ENCODE measurements at regions not wholly inside any gene's neighbourhood (a gene's known extent, or its start where the extent isn't known, plus 50 kb on each side); places are given as distances from the start of the nearest gene placed in this dataset.

GRCh38 chr2:75986617-75987016 lies 275.9 kb upstream of the GCFC2 start:
- no peak for DNase-seq
- TF ChIP-seq, protein P1, sequence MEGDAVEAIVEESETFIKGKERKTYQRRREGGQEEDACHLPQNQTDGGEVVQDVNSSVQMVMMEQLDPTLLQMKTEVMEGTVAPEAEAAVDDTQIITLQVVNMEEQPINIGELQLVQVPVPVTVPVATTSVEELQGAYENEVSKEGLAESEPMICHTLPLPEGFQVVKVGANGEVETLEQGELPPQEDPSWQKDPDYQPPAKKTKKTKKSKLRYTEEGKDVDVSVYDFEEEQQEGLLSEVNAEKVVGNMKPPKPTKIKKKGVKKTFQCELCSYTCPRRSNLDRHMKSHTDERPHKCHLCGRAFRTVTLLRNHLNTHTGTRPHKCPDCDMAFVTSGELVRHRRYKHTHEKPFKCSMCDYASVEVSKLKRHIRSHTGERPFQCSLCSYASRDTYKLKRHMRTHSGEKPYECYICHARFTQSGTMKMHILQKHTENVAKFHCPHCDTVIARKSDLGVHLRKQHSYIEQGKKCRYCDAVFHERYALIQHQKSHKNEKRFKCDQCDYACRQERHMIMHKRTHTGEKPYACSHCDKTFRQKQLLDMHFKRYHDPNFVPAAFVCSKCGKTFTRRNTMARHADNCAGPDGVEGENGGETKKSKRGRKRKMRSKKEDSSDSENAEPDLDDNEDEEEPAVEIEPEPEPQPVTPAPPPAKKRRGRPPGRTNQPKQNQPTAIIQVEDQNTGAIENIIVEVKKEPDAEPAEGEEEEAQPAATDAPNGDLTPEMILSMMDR (IDR thresholded peaks at IDR 0.05; ENCODE audit: low read length), result no peak
- TF ChIP-seq EZH2 (optimal IDR thresholded peaks at IDR 0.05; ENCODE audit: low read depth, low read length), result no peak
- no peak for TF ChIP-seq EZH2phosphoT487 (IDR thresholded peaks at IDR 0.05; ENCODE audit: low read length)
- Histone ChIP-seq H3K79me2 (ENCODE audit: low read length) (no peaks in the 10 kb centered on the region), H3F3A (ENCODE audit: insufficient read depth, low read length) (no peaks in the 10 kb centered on the region), H3K9me2 (replicated peaks; ENCODE audit: insufficient read depth, low read length) (no peaks in the 10 kb centered on the region), H3K9ac (ENCODE audit: low read length) (no peak overlapping the region), H3K4me2 (ENCODE audit: low read depth, low read length) (no peak overlapping the region), H3K4me1 (ENCODE audit: low read length) (no peaks in the 10 kb centered on the region), H3K36me3 (replicated peaks; ENCODE audit: insufficient read depth, low read length) (no peaks in the 10 kb centered on the region), H3K27ac (ENCODE audit: low read length) (no peak overlapping the region), H2AFZ (ENCODE audit: low read length) (no peak overlapping the region), H4K20me1 (ENCODE audit: insufficient read depth, low read length) (no peaks in the 10 kb centered on the region), H3K4me3 (ENCODE audit: low read length) (no peak overlapping the region), H3K27me3 (replicated peaks; ENCODE audit: insufficient read depth, low read length) (no peaks in the 10 kb centered on the region), H3K9me3 (replicated peaks; ENCODE audit: insufficient read depth, low read length) (no peaks in the 10 kb centered on the region)

DNA sequence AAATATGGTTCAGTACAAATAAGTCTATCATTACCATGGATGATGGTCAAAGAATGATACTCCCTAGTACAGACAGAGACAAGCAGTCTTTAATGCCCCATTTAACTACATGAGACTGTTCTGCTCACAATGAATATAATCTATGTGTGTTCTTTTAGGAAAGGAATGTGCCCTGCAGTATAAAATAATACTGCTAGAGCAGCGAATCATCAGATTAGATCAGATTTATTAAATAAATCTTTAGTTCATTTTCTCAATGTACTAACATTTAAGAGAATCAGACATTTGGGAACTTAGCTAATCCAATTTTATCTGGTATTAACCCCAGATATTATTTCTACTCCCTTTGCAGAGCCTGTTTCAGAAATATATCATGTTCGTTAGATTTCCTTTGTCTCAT lies 272.0 kb upstream of the GCFC2 start:
- Histone ChIP-seq H3K36me3 (replicated peaks; ENCODE audit: insufficient read depth, low read length) (no peaks in the 10 kb centered on the region), H3F3A (ENCODE audit: insufficient read depth, low read length) (no peaks in the 10 kb centered on the region), H3K9me2 (replicated peaks; ENCODE audit: insufficient read depth, low read length) (no peaks in the 10 kb centered on the region), H2AFZ (ENCODE audit: low read length) (no peak overlapping the region), H3K4me2 (ENCODE audit: low read depth, low read length) (no peak overlapping the region), H3K79me2 (ENCODE audit: low read length) (no peaks in the 10 kb centered on the region), H3K4me3 (ENCODE audit: low read length) (no peak overlapping the region), H3K9ac (ENCODE audit: low read length) (no peak overlapping the region), H3K27me3 (replicated peaks; ENCODE audit: insufficient read depth, low read length) (no peaks in the 10 kb centered on the region), H3K27ac (ENCODE audit: low read length) (no peak overlapping the region), H3K4me1 (ENCODE audit: low read length) (no peaks in the 10 kb centered on the region), H4K20me1 (ENCODE audit: insufficient read depth, low read length) (no peaks in the 10 kb centered on the region), H3K9me3 (replicated peaks; ENCODE audit: insufficient read depth, low read length) (no peaks in the 10 kb centered on the region)
- no peak for DNase-seq
- TF ChIP-seq EZH2phosphoT487 (IDR thresholded peaks at IDR 0.05; ENCODE audit: low read length) (no peak), EZH2 (optimal IDR thresholded peaks at IDR 0.05; ENCODE audit: low read depth, low read length) (no peak)
- TF ChIP-seq, protein P1 (IDR thresholded peaks at IDR 0.05; ENCODE audit: low read length), result no peak

DNA sequence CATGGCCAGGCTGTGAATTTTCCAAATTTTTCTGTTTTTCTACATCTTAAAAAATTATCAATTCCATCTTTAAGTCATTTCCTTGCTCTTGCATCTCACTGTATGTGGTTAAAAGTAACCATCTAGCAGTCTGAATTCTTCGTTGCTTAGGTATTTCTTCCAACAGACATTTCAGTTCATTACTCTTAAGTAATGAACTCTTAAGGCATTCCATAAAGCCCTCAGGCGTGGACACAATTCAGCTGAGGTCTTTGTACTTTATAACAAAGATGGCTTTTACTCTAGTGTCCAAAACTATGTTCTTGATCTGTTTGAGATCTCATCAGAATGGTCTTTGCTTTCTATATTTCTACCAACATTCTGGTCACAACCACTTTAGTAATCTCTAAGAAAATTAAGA lies 253.9 kb upstream of the GCFC2 start:
- no peak for DNase-seq
- Histone ChIP-seq H3K27ac (ENCODE audit: low read length) (no peak overlapping the region), H3K9me3 (replicated peaks; ENCODE audit: insufficient read depth, low read length) (no peaks in the 10 kb centered on the region), H3F3A (ENCODE audit: insufficient read depth, low read length) (no peaks in the 10 kb centered on the region), H3K36me3 (replicated peaks; ENCODE audit: insufficient read depth, low read length) (no peaks in the 10 kb centered on the region), H4K20me1 (ENCODE audit: insufficient read depth, low read length) (no peaks in the 10 kb centered on the region), H3K9me2 (replicated peaks; ENCODE audit: insufficient read depth, low read length) (no peaks in the 10 kb centered on the region), H3K4me3 (ENCODE audit: low read length) (no peak overlapping the region), H3K27me3 (replicated peaks; ENCODE audit: insufficient read depth, low read length) (no peaks in the 10 kb centered on the region), H3K4me2 (ENCODE audit: low read depth, low read length) (no peak overlapping the region), H3K4me1 (ENCODE audit: low read length) (no peaks in the 10 kb centered on the region), H3K79me2 (ENCODE audit: low read length) (no peaks in the 10 kb centered on the region), H2AFZ (ENCODE audit: low read length) (no peak overlapping the region), H3K9ac (ENCODE audit: low read length) (no peak overlapping the region)
- no peak for TF ChIP-seq EZH2 (optimal IDR thresholded peaks at IDR 0.05; ENCODE audit: low read depth, low read length)
- TF ChIP-seq, protein P1 (IDR thresholded peaks at IDR 0.05; ENCODE audit: low read length), result no peak
- TF ChIP-seq EZH2phosphoT487 (IDR thresholded peaks at IDR 0.05; ENCODE audit: low read length), result no peak
